Lower leg skin (tissue), 3 donors: ENCODE measurements at regions not wholly inside any gene's neighbourhood (a gene's known extent, or its start where the extent isn't known, plus 50 kb on each side); places are given as distances from the start of the nearest gene placed in this dataset.

Experiments used
- POLR2A ChIP-seq, 2 donors: fragments of 450-650 bp; IDR thresholded peaks; one replicate each; pipeline ENCODE4 v1.6.1; 2016 to 2017; ENCODE audit warnings: antibody characterized with exemption in 2 of 2, mild to moderate bottlenecking in 1 of 2, moderate library complexity in 1 of 2
- TF ChIP-seq, protein P1 (sequence below), 3 donors: fragments of 450-650 bp; IDR thresholded peaks; one replicate each; pipeline ENCODE4 v1.5.1; 2016; ENCODE audit warnings: antibody characterized with exemption in 3 of 3, mild to moderate bottlenecking in 3 of 3, moderate library complexity in 2 of 3

DNA sequence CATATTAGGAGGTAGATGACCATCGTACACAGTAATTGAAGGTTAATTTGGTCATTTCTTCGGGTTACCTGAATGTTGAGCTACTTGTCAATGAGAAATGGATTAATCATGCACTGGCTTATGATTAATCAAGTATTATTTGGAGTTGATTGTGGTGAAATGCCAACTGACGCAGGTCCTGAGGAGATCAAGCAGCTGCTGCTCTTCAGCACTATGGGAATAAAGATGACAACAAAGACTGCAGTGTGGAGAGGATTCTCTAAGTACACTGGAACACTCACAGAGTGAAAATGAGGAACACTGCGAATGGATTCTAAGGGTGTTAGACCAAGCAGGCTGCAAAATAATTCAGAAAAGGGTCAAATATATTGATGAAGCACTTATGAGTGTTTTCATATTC lies 202.8 kb upstream of the DIO2 start:
- TF ChIP-seq, protein P1, sequence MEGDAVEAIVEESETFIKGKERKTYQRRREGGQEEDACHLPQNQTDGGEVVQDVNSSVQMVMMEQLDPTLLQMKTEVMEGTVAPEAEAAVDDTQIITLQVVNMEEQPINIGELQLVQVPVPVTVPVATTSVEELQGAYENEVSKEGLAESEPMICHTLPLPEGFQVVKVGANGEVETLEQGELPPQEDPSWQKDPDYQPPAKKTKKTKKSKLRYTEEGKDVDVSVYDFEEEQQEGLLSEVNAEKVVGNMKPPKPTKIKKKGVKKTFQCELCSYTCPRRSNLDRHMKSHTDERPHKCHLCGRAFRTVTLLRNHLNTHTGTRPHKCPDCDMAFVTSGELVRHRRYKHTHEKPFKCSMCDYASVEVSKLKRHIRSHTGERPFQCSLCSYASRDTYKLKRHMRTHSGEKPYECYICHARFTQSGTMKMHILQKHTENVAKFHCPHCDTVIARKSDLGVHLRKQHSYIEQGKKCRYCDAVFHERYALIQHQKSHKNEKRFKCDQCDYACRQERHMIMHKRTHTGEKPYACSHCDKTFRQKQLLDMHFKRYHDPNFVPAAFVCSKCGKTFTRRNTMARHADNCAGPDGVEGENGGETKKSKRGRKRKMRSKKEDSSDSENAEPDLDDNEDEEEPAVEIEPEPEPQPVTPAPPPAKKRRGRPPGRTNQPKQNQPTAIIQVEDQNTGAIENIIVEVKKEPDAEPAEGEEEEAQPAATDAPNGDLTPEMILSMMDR (IDR thresholded peaks at IDR 0.05): no peak
- no peak for TF ChIP-seq POLR2A (IDR thresholded peaks at IDR 0.05)
